ENCODE measurements at regions not wholly inside any gene's neighbourhood (a gene's known extent, or its start where the extent isn't known, plus 50 kb on each side); places are given as distances from the start of the nearest gene placed in this dataset.

GRCh38 chr13:30526612-30527495, 61.1 kb upstream of the HMGB1 start:
- Histone ChIP-seq H3K4me1 (ENCODE audit: control insufficient read depth, extremely low read depth, insufficient read depth, low read length) (no peaks in the 10 kb centered on the region), H3K9me3 (ENCODE audit: control insufficient read depth, low read depth, low read length) (no peaks in the 10 kb centered on the region), H3K4me3 (ENCODE audit: control insufficient read depth in 2 of 3, extremely low read depth in 1 of 3, insufficient read depth in 2 of 3, low read depth in 1 of 3, low read length in 3 of 3) (no peak overlapping the region), H3K27me3 (ENCODE audit: control insufficient read depth, extremely low read depth, insufficient read depth, low read length) (no peaks in the 10 kb centered on the region), H3K27ac (ENCODE audit: control insufficient read depth, insufficient read depth, low read length) (no peak overlapping the region), H3K79me2 (ENCODE audit: control insufficient read depth, insufficient read depth, low read length) (no peaks in the 10 kb centered on the region), H4K20me1 (ENCODE audit: control insufficient read depth, extremely low read depth, insufficient read depth, low read length) (no peaks in the 10 kb centered on the region), H3K9ac (ENCODE audit: control insufficient read depth, extremely low read depth, insufficient read depth, low read length) (no peak overlapping the region), H3K9me1 (ENCODE audit: control insufficient read depth, extremely low read depth, insufficient read depth, low read length) (no peaks in the 10 kb centered on the region), H3K36me3 (ENCODE audit: control insufficient read depth in 2 of 2, extremely low read depth in 1 of 2, insufficient read depth in 2 of 2, low read length in 2 of 2) (no peaks in the 10 kb centered on the region), H3K4me2 (ENCODE audit: control insufficient read depth, extremely low read depth, insufficient read depth, low read depth, low read length) (no peak overlapping the region), H2AFZ (ENCODE audit: control insufficient read depth, low read length) (no peak overlapping the region)
- dilution Hi-C loops (cut with MboI; ENCODE audit: extremely low pct_ligation_motif_present, low sequenced_read_pairs), result no loop called here
- TF ChIP-seq EZH2 (IDR thresholded peaks at IDR 0.05; ENCODE audit: low read length), result no peak
- no peak for TF ChIP-seq CTCF (optimal IDR thresholded peaks at IDR 0.05 in 1 of 3, IDR thresholded peaks at IDR 0.05 in 1 of 3, conservative IDR thresholded peaks at IDR 0.05 in 1 of 3; ENCODE audit: extremely low read depth in 1 of 3, insufficient read depth in 2 of 3, low read length in 3 of 3)
- FAIRE-seq (no peak), DNase-seq (ENCODE audit: low read depth, low spot score) (no peak)

GRCh38 chr13:30529085-30529834, 63.5 kb upstream of the HMGB1 start:
- Histone ChIP-seq H3K9ac (ENCODE audit: control insufficient read depth, extremely low read depth, insufficient read depth, low read length) (no peak overlapping the region), H3K4me1 (ENCODE audit: control insufficient read depth, extremely low read depth, insufficient read depth, low read length) (no peaks in the 10 kb centered on the region), H3K36me3 (ENCODE audit: control insufficient read depth in 2 of 2, extremely low read depth in 1 of 2, insufficient read depth in 2 of 2, low read length in 2 of 2) (no peaks in the 10 kb centered on the region), H3K9me1 (ENCODE audit: control insufficient read depth, extremely low read depth, insufficient read depth, low read length) (no peaks in the 10 kb centered on the region), H2AFZ (ENCODE audit: control insufficient read depth, low read length) (no peak overlapping the region), H3K27ac (ENCODE audit: control insufficient read depth, insufficient read depth, low read length) (no peak overlapping the region), H4K20me1 (ENCODE audit: control insufficient read depth, extremely low read depth, insufficient read depth, low read length) (no peaks in the 10 kb centered on the region), H3K4me3 (ENCODE audit: control insufficient read depth in 2 of 3, extremely low read depth in 1 of 3, insufficient read depth in 2 of 3, low read depth in 1 of 3, low read length in 3 of 3) (no peak overlapping the region), H3K9me3 (ENCODE audit: control insufficient read depth, low read depth, low read length) (no peaks in the 10 kb centered on the region), H3K79me2 (ENCODE audit: control insufficient read depth, insufficient read depth, low read length) (no peaks in the 10 kb centered on the region), H3K27me3 (ENCODE audit: control insufficient read depth, extremely low read depth, insufficient read depth, low read length) (no peaks in the 10 kb centered on the region), H3K4me2 (ENCODE audit: control insufficient read depth, extremely low read depth, insufficient read depth, low read depth, low read length) (no peak overlapping the region)
- FAIRE-seq, result no peak
- no peak for DNase-seq (ENCODE audit: low read depth, low spot score)
- TF ChIP-seq CTCF (optimal IDR thresholded peaks at IDR 0.05 in 1 of 3, IDR thresholded peaks at IDR 0.05 in 1 of 3, conservative IDR thresholded peaks at IDR 0.05 in 1 of 3; ENCODE audit: extremely low read depth in 1 of 3, insufficient read depth in 2 of 3, low read length in 3 of 3) (no peak), EZH2 (IDR thresholded peaks at IDR 0.05; ENCODE audit: low read length) (no peak)
- dilution Hi-C loops (cut with MboI; ENCODE audit: extremely low pct_ligation_motif_present, low sequenced_read_pairs), result no loop called here
